HCT116 (cell line): ENCODE measurements at regions not wholly inside any gene's neighbourhood (a gene's known extent, or its start where the extent isn't known, plus 50 kb on each side); places are given as distances from the start of the nearest gene placed in this dataset.

Source experiments
- EZH2 ChIP-seq: fragments of 200-600 bp; sonication (generic); IDR thresholded peaks from 2 replicates; pipeline ENCODE4 v1.6.1; 2017; ENCODE audit warnings: antibody characterized with exemption, mixed run types
- EZH2phosphoT487 ChIP-seq: fragments of 200-600 bp; IDR thresholded peaks from 2 replicates; pipeline ENCODE4 v1.6.1; 2018; ENCODE audit warnings: antibody characterized with exemption, borderline replicate concordance
- POLR2A ChIP-seq: IDR thresholded peaks from 2 replicates; pipeline ENCODE4 v1.7.0; 2011; ENCODE audit warnings: borderline replicate concordance; ENCODE audit not compliant: insufficient read depth, insufficient read length; ENCODE audit errors: extremely low read depth
- TF ChIP-seq, protein P1 (sequence below), 3 experiments: fragments of 200-600 bp in 1 of 3; sonication (generic) in 1 of 3; IDR thresholded peaks in 2 of 3; conservative IDR thresholded peaks in 1 of 3; 2 replicates each; pipeline ENCODE4 v1.5.1; 2012 to 2017; ENCODE audit warnings: low read depth in 2 of 3, low read length in 2 of 3, antibody characterized with exemption in 1 of 3, borderline replicate concordance in 1 of 3, control low read depth in 1 of 3, mild to moderate bottlenecking in 1 of 3, mixed read lengths in 1 of 3, mixed run types in 1 of 3, moderate library complexity in 1 of 3; ENCODE audit not compliant: insufficient read depth in 1 of 3
- TF ChIP-seq, protein P2 (sequence below): IDR thresholded peaks from 2 replicates; pipeline ENCODE4 v1.6.1; 2012; ENCODE audit warnings: low read depth

DNA sequence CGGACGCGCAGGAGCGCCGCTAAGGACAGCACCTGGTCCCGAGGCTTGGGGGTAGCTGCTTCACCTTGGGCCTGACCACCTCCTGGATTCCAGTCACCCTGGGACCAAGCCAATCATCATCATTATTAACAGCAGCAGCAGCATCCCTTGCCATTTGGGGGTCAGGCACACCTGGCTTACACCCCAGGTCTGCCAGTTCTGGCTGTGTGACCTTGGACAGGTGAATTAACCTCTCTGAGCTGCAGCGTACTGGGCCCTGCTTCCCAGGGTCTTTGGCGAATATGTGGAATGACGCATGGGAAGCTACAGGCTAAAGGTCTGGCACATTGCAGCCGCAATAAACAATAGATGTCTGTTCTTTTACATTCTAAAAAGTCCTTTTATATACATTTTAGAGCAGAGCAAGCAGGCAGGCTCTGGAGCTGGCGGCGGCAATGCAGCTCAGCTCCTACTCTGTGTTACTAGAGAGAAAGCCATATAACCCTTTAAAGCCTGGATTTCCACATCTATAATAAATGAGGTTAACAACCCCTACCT lies 97.8 kb upstream of the CPLX2 start:
- TF ChIP-seq, protein P1, sequence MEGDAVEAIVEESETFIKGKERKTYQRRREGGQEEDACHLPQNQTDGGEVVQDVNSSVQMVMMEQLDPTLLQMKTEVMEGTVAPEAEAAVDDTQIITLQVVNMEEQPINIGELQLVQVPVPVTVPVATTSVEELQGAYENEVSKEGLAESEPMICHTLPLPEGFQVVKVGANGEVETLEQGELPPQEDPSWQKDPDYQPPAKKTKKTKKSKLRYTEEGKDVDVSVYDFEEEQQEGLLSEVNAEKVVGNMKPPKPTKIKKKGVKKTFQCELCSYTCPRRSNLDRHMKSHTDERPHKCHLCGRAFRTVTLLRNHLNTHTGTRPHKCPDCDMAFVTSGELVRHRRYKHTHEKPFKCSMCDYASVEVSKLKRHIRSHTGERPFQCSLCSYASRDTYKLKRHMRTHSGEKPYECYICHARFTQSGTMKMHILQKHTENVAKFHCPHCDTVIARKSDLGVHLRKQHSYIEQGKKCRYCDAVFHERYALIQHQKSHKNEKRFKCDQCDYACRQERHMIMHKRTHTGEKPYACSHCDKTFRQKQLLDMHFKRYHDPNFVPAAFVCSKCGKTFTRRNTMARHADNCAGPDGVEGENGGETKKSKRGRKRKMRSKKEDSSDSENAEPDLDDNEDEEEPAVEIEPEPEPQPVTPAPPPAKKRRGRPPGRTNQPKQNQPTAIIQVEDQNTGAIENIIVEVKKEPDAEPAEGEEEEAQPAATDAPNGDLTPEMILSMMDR (IDR thresholded peaks at IDR 0.05 in 2 of 3, conservative IDR thresholded peaks at IDR 0.05 in 1 of 3; ENCODE audit: borderline replicate concordance in 1 of 3, insufficient read depth in 1 of 3, low read depth in 2 of 3, low read length in 2 of 3): no peak
- TF ChIP-seq, protein P2, sequence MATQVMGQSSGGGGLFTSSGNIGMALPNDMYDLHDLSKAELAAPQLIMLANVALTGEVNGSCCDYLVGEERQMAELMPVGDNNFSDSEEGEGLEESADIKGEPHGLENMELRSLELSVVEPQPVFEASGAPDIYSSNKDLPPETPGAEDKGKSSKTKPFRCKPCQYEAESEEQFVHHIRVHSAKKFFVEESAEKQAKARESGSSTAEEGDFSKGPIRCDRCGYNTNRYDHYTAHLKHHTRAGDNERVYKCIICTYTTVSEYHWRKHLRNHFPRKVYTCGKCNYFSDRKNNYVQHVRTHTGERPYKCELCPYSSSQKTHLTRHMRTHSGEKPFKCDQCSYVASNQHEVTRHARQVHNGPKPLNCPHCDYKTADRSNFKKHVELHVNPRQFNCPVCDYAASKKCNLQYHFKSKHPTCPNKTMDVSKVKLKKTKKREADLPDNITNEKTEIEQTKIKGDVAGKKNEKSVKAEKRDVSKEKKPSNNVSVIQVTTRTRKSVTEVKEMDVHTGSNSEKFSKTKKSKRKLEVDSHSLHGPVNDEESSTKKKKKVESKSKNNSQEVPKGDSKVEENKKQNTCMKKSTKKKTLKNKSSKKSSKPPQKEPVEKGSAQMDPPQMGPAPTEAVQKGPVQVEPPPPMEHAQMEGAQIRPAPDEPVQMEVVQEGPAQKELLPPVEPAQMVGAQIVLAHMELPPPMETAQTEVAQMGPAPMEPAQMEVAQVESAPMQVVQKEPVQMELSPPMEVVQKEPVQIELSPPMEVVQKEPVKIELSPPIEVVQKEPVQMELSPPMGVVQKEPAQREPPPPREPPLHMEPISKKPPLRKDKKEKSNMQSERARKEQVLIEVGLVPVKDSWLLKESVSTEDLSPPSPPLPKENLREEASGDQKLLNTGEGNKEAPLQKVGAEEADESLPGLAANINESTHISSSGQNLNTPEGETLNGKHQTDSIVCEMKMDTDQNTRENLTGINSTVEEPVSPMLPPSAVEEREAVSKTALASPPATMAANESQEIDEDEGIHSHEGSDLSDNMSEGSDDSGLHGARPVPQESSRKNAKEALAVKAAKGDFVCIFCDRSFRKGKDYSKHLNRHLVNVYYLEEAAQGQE: no peak
- TF ChIP-seq EZH2 (no peak), EZH2phosphoT487 (no peak), POLR2A (no peak)
